HCT116 (cell line): ENCODE measurements at regions not wholly inside any gene's neighbourhood (a gene's known extent, or its start where the extent isn't known, plus 50 kb on each side); places are given as distances from the start of the nearest gene placed in this dataset.

Experiments used
- ATAC-seq: fragments of 200-7000 bp; cut with Tn5 transposase; 2 replicates; pipeline ENCODE4 v1.9.1; 2020; ENCODE audit warnings: mild to moderate bottlenecking, moderate library complexity
- BruUV-seq: library from RNA; stranded (reverse); fragments of 400-500 nt; replicated peaks from 2 replicates; lab custom pipeline; 2021; lab: Mats Ljungman, UMichigan
- CTCF ChIA-PET: fragments of 300-600 bp; sonication (Branson Sonifier 250); formaldehyde crosslinking; loops from one replicate; lab custom pipeline; 2021; ENCODE audit warnings: antibody characterized with exemption; lab: Charles Lee
- POLR2A ChIA-PET: fragments of 300-600, 350-600 bp; sonication (Branson Sonifier 250); formaldehyde crosslinking; loops from one replicate; lab custom pipeline; 2021; ENCODE audit warnings: antibody characterized with exemption; lab: Charles Lee
- RAD21 ChIA-PET, 2 experiments: fragments of 300-600 bp; sonication (Branson Sonifier 250); formaldehyde crosslinking; loops; one replicate each; lab custom pipeline; 2023; ENCODE audit warnings: low total read pairs in 2 of 2; ENCODE audit not compliant: uncharacterized antibody in 2 of 2, unreplicated experiment in 2 of 2, low non-redundant PET in 1 of 2; lab: Charles Lee
- DNase-seq: peaks from one replicate; pipeline ENCODE4 v3.0.0-alpha.2; 2010; ENCODE audit warnings: low read depth, low spot score
- H2AFZ ChIP-seq: fragments of 200-600 bp; shearing (Covaris generic), sonication (generic); 2 replicates; pipeline ENCODE4 v1.6.1; 2017; ENCODE audit warnings: low read depth, mixed run types, mixed read lengths, antibody characterized with exemption, low read length; ENCODE audit not compliant: poor library complexity, severe bottlenecking
- H3K27ac ChIP-seq: 2 replicates; pipeline ENCODE4 v1.5.1; 2012; ENCODE audit warnings: low read depth, low read length
- H3K27me3 ChIP-seq: fragments of 200-600 bp; sonication (generic); 2 replicates; pipeline ENCODE4 v1.6.1; 2016; ENCODE audit warnings: mixed run types, low read length, mixed read lengths; ENCODE audit not compliant: insufficient read depth
- H3K36me3 ChIP-seq, 2 experiments: fragments of 200-500 bp in 1 of 2; fragments of 200-600 bp in 1 of 2; sonication (Bioruptor generic) in 1 of 2; sonication (generic) in 1 of 2; 2 replicates each; pipeline versions ENCODE4 v1.5.1 to v1.6.1; 2014 to 2016; ENCODE audit warnings: low read length in 2 of 2, inconsistent platforms in 1 of 2, mixed read lengths in 1 of 2, mixed run types in 1 of 2; ENCODE audit not compliant: insufficient read depth in 2 of 2, control insufficient read depth in 1 of 2
- H3K4me1 ChIP-seq, 2 experiments: fragments of 200-600 bp in 1 of 2; sonication (generic) in 1 of 2; 2 replicates each; pipeline versions ENCODE4 v1.5.1 to v1.6.1; 2012 to 2017; ENCODE audit warnings: low read length in 2 of 2, inconsistent platforms in 1 of 2, mild to moderate bottlenecking in 1 of 2, mixed read lengths in 1 of 2, mixed run types in 1 of 2, moderate library complexity in 1 of 2; ENCODE audit not compliant: insufficient read depth in 2 of 2, control insufficient read depth in 1 of 2
- H3K4me2 ChIP-seq: fragments of 200-600 bp; sonication (generic); 2 replicates; pipeline ENCODE4 v1.6.1; 2017; ENCODE audit warnings: mixed run types, low read length, mixed read lengths
- H3K4me3 ChIP-seq, 2 experiments: fragments of 200-600 bp in 1 of 2; sonication (generic) in 1 of 2; replicated peaks in 1 of 2; 2 replicates each; pipeline ENCODE4 v1.5.1; 2011 to 2016; ENCODE audit warnings: low read length in 2 of 2, control low read depth in 1 of 2, low read depth in 1 of 2, mild to moderate bottlenecking in 1 of 2, mixed read lengths in 1 of 2, mixed run types in 1 of 2
- H3K79me2 ChIP-seq: fragments of 200-600 bp; sonication (generic); 2 replicates; pipeline ENCODE4 v1.6.1; 2017; ENCODE audit warnings: mild to moderate bottlenecking, mixed run types, low read length, moderate library complexity, mixed read lengths; ENCODE audit not compliant: insufficient read depth
- H3K9ac ChIP-seq: fragments of 200-600 bp; sonication (generic); 2 replicates; pipeline ENCODE4 v1.6.1; 2016; ENCODE audit warnings: low read length, mixed read lengths
- H3K9me2 ChIP-seq: fragments of 200-600 bp; sonication (generic), shearing (Covaris generic); 2 replicates; pipeline ENCODE4 v1.6.1; 2017; ENCODE audit warnings: mixed run types, mild to moderate bottlenecking, moderate library complexity; ENCODE audit not compliant: insufficient read depth
- H3K9me3 ChIP-seq, 2 experiments: fragments of 200-500 bp in 1 of 2; fragments of 200-600 bp in 1 of 2; sonication (Bioruptor generic) in 1 of 2; sonication (generic) in 1 of 2; 2 replicates each; pipeline ENCODE4 v1.6.1; 2014 to 2017; ENCODE audit warnings: low read length in 2 of 2, mixed read lengths in 2 of 2, inconsistent platforms in 1 of 2, low read depth in 1 of 2, mild to moderate bottlenecking in 1 of 2, mixed run types in 1 of 2, moderate library complexity in 1 of 2; ENCODE audit not compliant: control insufficient read depth in 1 of 2, insufficient read depth in 1 of 2
- H4K20me1 ChIP-seq: fragments of 200-600 bp; sonication (generic), shearing (Covaris generic); 2 replicates; pipeline ENCODE4 v1.6.1; 2017; ENCODE audit warnings: mixed run types, mild to moderate bottlenecking, moderate library complexity; ENCODE audit not compliant: insufficient read depth
- CBX3 ChIP-seq: IDR thresholded peaks from 2 replicates; pipeline ENCODE4 v1.6.1; 2012; ENCODE audit warnings: low read depth
- EZH2 ChIP-seq: fragments of 200-600 bp; sonication (generic); IDR thresholded peaks from 2 replicates; pipeline ENCODE4 v1.6.1; 2017; ENCODE audit warnings: antibody characterized with exemption, mixed run types
- EZH2phosphoT487 ChIP-seq: fragments of 200-600 bp; IDR thresholded peaks from 2 replicates; pipeline ENCODE4 v1.6.1; 2018; ENCODE audit warnings: antibody characterized with exemption, borderline replicate concordance
- FOSL1 ChIP-seq: IDR thresholded peaks from 2 replicates; pipeline ENCODE4 v1.6.1; 2012; ENCODE audit warnings: low read depth
- POLR2A ChIP-seq: IDR thresholded peaks from 2 replicates; pipeline ENCODE4 v1.7.0; 2011; ENCODE audit warnings: borderline replicate concordance; ENCODE audit not compliant: insufficient read depth, insufficient read length; ENCODE audit errors: extremely low read depth
- RAD21 ChIP-seq: IDR thresholded peaks from 2 replicates; pipeline ENCODE4 v1.6.1; 2012; ENCODE audit warnings: low read depth, mild to moderate bottlenecking
- SIN3A ChIP-seq: IDR thresholded peaks from 2 replicates; pipeline ENCODE4 v1.6.1; 2012; ENCODE audit warnings: low read depth
- SP1 ChIP-seq: IDR thresholded peaks from 2 replicates; pipeline ENCODE4 v1.6.1; 2012; ENCODE audit warnings: low read depth
- SRF ChIP-seq: IDR thresholded peaks from 2 replicates; pipeline ENCODE4 v1.6.1; 2012; ENCODE audit warnings: low read depth
- TCF7L2 ChIP-seq: IDR thresholded peaks from 2 replicates; pipeline ENCODE4 v1.7.0; 2011; ENCODE audit warnings: borderline replicate concordance, inconsistent platforms; ENCODE audit not compliant: insufficient read depth, insufficient read length; ENCODE audit errors: extremely low read depth
- YY1 ChIP-seq: IDR thresholded peaks from 2 replicates; pipeline ENCODE4 v1.6.1; 2011; ENCODE audit warnings: low read length, low read depth, moderate library complexity, mild to moderate bottlenecking; ENCODE audit not compliant: insufficient replicate concordance; ENCODE audit errors: extremely low read depth
- ZFX ChIP-seq: fragments of 450-650 bp; IDR thresholded peaks from 2 replicates; pipeline ENCODE4 v1.6.1; 2017
- ZNF274 ChIP-seq: fragments of 200-500 bp; sonication (Bioruptor generic); IDR thresholded peaks from 2 replicates; pipeline ENCODE4 v1.6.1; 2014; ENCODE audit warnings: mild to moderate bottlenecking, low read depth, low read length, inconsistent platforms
- intact Hi-C: fragments of 100-400 bp; cut with micrococcal nuclease; formaldehyde crosslinking; loops from 2 replicates; pipeline ENCODE4 v1.10.0; 2022
- TF ChIP-seq, protein P1 (sequence below): IDR thresholded peaks from 2 replicates; pipeline ENCODE4 v1.6.1; 2012; ENCODE audit warnings: low read depth
- TF ChIP-seq, protein P2 (sequence below): IDR thresholded peaks from 2 replicates; pipeline ENCODE4 v1.6.1; 2011; ENCODE audit warnings: mild to moderate bottlenecking, low read length, moderate library complexity; ENCODE audit not compliant: insufficient replicate concordance; ENCODE audit errors: extremely low read depth
- TF ChIP-seq, protein P3 (sequence below): IDR thresholded peaks from 2 replicates; pipeline ENCODE4 v1.6.1; 2012

DNA sequence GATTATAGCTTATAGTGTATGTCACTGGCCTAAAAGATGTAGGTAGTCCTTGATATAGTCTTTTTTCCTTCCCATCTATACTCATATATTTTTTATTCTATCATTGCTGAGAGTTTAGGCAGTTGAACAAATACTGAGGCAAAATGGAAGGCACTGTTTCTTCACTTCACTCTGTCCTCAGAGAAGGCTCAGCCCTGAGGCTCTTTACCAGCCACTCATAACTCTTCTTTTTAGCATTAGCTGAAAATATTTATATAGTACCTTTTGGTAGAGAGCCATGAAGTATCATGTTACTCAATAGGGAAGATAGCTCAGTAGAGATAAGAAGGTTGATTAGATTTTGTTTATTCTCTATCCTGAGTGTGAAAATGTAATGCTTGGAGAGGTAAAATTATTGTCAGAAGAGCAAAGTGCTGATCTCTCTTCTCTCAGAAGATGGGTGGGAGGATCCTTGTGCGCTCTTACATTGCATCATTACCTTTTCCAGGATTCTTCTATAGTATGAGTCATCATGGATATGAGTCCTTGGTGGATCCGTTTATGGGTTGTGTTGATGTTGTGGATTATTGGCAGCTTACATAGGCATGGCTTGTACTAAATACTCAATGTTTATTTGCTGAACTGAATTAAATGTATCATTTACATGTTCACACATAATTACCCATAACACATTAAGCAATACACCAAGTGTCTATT is 88.1 kb downstream of the ANXA1 start:
- no peaks in the 10 kb centered on the region for H3K9me3 ChIP-seq
- ChIA-PET CTCF (no interaction called here), RAD21 (interaction anchor here in 1 of 2 experiments (0.7 kb wide), 1 partner anchor 62 kb away, joined by 4 read pairs; no protein-coding TSS in a partner anchor), POLR2A (no interaction called here)
- no peaks in the 10 kb centered on the region for H3K4me1 ChIP-seq
- DNase-seq: no peak
- no TSS peak for BruUV-seq
- intact Hi-C loops: no loop called here
- H3K27me3 ChIP-seq: peaks cover 19% of the 10 kb centered on the region; the same call in 1 of the 2 replicates
- no peak overlapping the region for H2AFZ ChIP-seq
- H3K36me3 ChIP-seq: no peaks in the 10 kb centered on the region
- no peak overlapping the region for H3K4me3 ChIP-seq
- no peak overlapping the region for H3K27ac ChIP-seq
- no peak overlapping the region for H3K4me2 ChIP-seq
- H3K9me2 ChIP-seq: no peaks in the 10 kb centered on the region
- no peaks in the 10 kb centered on the region for H3K79me2 ChIP-seq
- H4K20me1 ChIP-seq: no peaks in the 10 kb centered on the region
- ATAC-seq: no peak
- no peak overlapping the region for H3K9ac ChIP-seq
- TF ChIP-seq TCF7L2 (no peak), YY1 (no peak), RAD21 (no peak), SP1 (no peak), ZNF274 (no peak), SIN3A (no peak), CBX3 (no peak), ZFX (no peak), FOSL1 (no peak), EZH2 (no peak), SRF (no peak), POLR2A (no peak), EZH2phosphoT487 (no peak)
- TF ChIP-seq, protein P1, sequence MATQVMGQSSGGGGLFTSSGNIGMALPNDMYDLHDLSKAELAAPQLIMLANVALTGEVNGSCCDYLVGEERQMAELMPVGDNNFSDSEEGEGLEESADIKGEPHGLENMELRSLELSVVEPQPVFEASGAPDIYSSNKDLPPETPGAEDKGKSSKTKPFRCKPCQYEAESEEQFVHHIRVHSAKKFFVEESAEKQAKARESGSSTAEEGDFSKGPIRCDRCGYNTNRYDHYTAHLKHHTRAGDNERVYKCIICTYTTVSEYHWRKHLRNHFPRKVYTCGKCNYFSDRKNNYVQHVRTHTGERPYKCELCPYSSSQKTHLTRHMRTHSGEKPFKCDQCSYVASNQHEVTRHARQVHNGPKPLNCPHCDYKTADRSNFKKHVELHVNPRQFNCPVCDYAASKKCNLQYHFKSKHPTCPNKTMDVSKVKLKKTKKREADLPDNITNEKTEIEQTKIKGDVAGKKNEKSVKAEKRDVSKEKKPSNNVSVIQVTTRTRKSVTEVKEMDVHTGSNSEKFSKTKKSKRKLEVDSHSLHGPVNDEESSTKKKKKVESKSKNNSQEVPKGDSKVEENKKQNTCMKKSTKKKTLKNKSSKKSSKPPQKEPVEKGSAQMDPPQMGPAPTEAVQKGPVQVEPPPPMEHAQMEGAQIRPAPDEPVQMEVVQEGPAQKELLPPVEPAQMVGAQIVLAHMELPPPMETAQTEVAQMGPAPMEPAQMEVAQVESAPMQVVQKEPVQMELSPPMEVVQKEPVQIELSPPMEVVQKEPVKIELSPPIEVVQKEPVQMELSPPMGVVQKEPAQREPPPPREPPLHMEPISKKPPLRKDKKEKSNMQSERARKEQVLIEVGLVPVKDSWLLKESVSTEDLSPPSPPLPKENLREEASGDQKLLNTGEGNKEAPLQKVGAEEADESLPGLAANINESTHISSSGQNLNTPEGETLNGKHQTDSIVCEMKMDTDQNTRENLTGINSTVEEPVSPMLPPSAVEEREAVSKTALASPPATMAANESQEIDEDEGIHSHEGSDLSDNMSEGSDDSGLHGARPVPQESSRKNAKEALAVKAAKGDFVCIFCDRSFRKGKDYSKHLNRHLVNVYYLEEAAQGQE: no peak
- TF ChIP-seq, protein P2, sequence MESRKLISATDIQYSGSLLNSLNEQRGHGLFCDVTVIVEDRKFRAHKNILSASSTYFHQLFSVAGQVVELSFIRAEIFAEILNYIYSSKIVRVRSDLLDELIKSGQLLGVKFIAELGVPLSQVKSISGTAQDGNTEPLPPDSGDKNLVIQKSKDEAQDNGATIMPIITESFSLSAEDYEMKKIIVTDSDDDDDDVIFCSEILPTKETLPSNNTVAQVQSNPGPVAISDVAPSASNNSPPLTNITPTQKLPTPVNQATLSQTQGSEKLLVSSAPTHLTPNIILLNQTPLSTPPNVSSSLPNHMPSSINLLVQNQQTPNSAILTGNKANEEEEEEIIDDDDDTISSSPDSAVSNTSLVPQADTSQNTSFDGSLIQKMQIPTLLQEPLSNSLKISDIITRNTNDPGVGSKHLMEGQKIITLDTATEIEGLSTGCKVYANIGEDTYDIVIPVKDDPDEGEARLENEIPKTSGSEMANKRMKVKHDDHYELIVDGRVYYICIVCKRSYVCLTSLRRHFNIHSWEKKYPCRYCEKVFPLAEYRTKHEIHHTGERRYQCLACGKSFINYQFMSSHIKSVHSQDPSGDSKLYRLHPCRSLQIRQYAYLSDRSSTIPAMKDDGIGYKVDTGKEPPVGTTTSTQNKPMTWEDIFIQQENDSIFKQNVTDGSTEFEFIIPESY: no peak
- TF ChIP-seq, protein P3, sequence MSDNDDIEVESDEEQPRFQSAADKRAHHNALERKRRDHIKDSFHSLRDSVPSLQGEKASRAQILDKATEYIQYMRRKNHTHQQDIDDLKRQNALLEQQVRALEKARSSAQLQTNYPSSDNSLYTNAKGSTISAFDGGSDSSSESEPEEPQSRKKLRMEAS: no peak
